Sigmoid colon (tissue), 6 donors: ENCODE measurements at regions not wholly inside any gene's neighbourhood (a gene's known extent, or its start where the extent isn't known, plus 50 kb on each side); places are given as distances from the start of the nearest gene placed in this dataset.
A peak's percentile ranks its signal among the peaks of the same experiment; 100 is the strongest.

Experiments used
- DNase-seq: peaks from one replicate; pipeline ENCODE4 v3.0.0-alpha.2; 2019
- H3K27ac ChIP-seq, 4 donors: fragments of 200-600 bp; sonication (generic); one replicate each; pipeline ENCODE4 v1.5.1; 2016 to 2019; ENCODE audit warnings: mild to moderate bottlenecking in 1 of 4
- H3K27me3 ChIP-seq, 3 donors: fragments of 200-600 bp; sonication (generic); one replicate each; pipeline ENCODE4 v1.5.1; 2019; ENCODE audit warnings: mild to moderate bottlenecking in 1 of 3
- H3K36me3 ChIP-seq, 4 donors: fragments of 200-600 bp; sonication (generic); one replicate each; pipeline ENCODE4 v1.5.1; 2016 to 2019
- H3K4me1 ChIP-seq, 4 donors: fragments of 200-600 bp; sonication (generic); one replicate each; pipeline ENCODE4 v1.5.1; 2017 to 2019
- H3K4me3 ChIP-seq, 4 donors: fragments of 200-600 bp; sonication (generic); one replicate each; pipeline ENCODE4 v1.5.1; 2017 to 2019; ENCODE audit warnings: mild to moderate bottlenecking in 2 of 4, moderate library complexity in 1 of 4
- H3K9me3 ChIP-seq, 4 donors: fragments of 200-600 bp in 3 of 4; sonication (generic) in 3 of 4; one replicate each; pipeline versions ENCODE4 v1.5.1 to v1.6.1; 2013 to 2019
- EP300 ChIP-seq, 4 donors: sonication (generic); formaldehyde crosslinking; IDR thresholded peaks; one replicate each; pipeline ENCODE4 v1.6.1; 2017; ENCODE audit warnings: antibody characterized with exemption in 4 of 4
- POLR2A ChIP-seq, 2 donors: fragments of 450-650 bp; IDR thresholded peaks; one replicate each; pipeline ENCODE4 v1.6.1; 2016; ENCODE audit warnings: antibody characterized with exemption in 2 of 2, mild to moderate bottlenecking in 2 of 2, moderate library complexity in 2 of 2
- POLR2AphosphoS5 ChIP-seq, 4 donors: sonication (generic); formaldehyde crosslinking; IDR thresholded peaks; one replicate each; pipeline ENCODE4 v1.6.1; 2017; ENCODE audit warnings: antibody characterized with exemption in 4 of 4
- WGBS, 2 donors: extraction: QIAGEN DNeasy Blood & Tissue Kit; methylation state at CpG; one replicate each; pipeline ENCODE4 v1.1.7; 2013; 5-methylcytosine and 5-hydroxymethylcytosine counted together
- intact Hi-C: fragments of 100-400 bp; cut with DNase I; formaldehyde crosslinking; loops from one replicate; pipeline ENCODE4 v1.15.1; 2023
- TF ChIP-seq, protein P1 (sequence below), 4 experiments: fragments of 450-650 bp in 3 of 4; fragments of 200-600 bp in 1 of 4; IDR thresholded peaks; one replicate each; pipeline ENCODE4 v1.5.1; 2016 to 2019; ENCODE audit warnings: antibody characterized with exemption in 4 of 4, mild to moderate bottlenecking in 3 of 4, moderate library complexity in 2 of 4
- donor health status: healthy with polysubstance abuse.
- donor health status: healthy.

DNA sequence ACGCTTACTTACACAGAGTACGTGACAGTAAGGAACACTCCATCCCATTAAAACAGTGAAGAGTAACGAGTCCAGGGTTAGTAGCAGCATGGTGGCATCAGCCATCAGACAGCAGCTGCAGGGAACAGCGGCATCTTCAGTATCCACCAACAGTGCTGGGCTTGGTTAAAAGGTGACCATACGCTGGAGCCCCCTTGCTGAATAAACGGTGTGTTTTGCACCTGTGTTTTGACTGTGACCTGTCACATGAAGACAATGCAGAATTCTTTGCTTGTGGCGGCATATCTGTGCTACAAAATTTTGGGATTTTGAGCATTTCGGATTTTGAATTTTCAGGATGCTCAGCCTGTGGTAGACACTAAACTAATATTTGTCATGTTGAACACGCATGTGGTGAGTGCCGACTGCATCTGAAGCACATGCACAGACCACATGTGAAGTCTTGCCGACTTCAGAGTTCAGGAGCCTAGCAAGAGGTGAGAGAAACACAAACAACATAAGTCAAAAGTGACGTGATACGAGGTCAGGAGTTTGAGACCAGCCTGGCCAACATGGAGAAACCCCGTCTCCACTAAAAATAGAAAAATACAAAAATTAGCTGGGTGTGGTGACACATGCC, 69.3 kb upstream of the FRMD1 start:
- H3K4me1 ChIP-seq, result peaks cover 0 to 29% (median 20%) of the 10 kb centered on the region in 4 donors
- H3K9me3 ChIP-seq, result no peaks in the 10 kb centered on the region
- H3K4me3 ChIP-seq, result no peak overlapping the region
- no peaks in the 10 kb centered on the region for H3K36me3 ChIP-seq
- 90 to 95% methylated on average over 14 of the region's 14 CpGs for WGBS, 2 donors
- TF ChIP-seq, protein P1, sequence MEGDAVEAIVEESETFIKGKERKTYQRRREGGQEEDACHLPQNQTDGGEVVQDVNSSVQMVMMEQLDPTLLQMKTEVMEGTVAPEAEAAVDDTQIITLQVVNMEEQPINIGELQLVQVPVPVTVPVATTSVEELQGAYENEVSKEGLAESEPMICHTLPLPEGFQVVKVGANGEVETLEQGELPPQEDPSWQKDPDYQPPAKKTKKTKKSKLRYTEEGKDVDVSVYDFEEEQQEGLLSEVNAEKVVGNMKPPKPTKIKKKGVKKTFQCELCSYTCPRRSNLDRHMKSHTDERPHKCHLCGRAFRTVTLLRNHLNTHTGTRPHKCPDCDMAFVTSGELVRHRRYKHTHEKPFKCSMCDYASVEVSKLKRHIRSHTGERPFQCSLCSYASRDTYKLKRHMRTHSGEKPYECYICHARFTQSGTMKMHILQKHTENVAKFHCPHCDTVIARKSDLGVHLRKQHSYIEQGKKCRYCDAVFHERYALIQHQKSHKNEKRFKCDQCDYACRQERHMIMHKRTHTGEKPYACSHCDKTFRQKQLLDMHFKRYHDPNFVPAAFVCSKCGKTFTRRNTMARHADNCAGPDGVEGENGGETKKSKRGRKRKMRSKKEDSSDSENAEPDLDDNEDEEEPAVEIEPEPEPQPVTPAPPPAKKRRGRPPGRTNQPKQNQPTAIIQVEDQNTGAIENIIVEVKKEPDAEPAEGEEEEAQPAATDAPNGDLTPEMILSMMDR (IDR thresholded peaks at IDR 0.05), result no peak
- peak; percentile 15 for DNase-seq
- H3K27me3 ChIP-seq, result no peaks in the 10 kb centered on the region
- no peak overlapping the region for H3K27ac ChIP-seq
- intact Hi-C loops, result no loop called here

DNA sequence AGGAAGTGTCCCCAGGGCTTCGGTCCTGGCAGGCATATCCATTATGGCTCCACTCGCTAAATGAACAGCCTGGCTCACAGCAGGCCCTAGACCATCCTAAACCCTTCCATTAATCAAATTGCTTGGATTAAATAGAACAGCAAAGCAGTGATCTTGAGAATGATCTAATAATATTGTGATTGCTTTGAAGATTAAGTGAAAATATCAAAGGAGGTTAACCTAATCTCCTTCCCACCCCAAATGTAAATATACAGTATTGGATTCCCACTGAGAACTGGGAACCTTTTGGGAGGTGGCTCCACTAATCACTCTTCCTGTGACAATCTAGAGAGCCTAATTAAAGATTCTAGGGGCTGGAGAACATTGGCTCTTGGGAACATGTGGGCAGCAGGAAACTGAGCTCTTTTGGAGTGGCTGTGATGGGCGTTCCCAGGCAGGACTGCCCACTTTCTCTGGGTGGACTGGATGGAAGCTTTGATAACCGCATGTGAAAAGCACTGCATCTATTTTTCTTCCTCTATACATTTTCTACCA, 68.3 kb upstream of the FRMD1 start:
- intact Hi-C loops, result no loop called here
- H3K27me3 ChIP-seq, result no peaks in the 10 kb centered on the region
- 70 to 79% methylated on average over 4 of the region's 4 CpGs for WGBS, 2 donors

DNA sequence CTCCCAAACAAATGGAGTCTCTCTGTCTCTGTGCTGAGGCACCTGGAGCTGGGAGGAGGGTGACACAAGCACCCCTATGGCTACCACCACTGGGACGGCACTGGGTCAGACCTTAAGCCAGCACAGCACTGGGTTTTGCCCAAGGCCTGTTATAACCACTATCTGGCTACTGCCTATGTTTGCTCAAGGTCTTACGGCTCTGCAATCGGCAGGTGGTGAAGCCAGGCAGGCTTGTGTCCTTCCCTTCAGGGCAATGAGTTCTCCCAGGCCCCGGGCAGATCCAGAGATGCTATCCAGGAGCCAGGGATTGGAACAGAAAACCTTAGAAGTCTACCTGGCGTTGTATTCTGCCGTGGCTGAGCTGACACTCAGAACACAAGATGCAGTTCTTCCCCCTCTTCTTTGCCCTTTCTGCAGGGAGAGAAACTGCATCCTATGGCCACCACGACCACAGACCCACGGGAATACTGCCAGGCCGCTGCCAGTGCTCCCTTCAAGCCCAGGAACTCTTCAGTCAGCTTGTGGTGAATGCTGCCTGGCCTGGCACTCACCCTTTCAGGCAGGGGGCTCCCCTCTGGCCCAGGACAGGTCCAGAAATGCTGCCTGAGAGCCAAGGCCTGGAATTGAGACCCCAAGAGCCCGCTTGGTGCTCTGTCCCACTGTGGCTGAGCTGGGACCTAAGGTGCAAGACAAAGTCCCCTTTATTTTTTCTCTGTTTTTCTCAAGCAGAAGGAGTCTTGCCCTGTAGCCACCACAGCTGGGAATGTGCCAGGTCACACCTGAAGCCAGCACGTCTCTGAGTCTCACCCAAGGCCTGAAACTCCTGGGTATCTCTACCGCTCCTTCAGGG, 67.0 kb upstream of the FRMD1 start:
- WGBS, 2 donors, result 56 to 82% methylated on average over 12 of the region's 12 CpGs
- intact Hi-C loops, result no loop called here
- no peak for TF ChIP-seq POLR2AphosphoS5 (IDR thresholded peaks at IDR 0.05)
- TF ChIP-seq POLR2A (IDR thresholded peaks at IDR 0.05), result no peak
- TF ChIP-seq EP300 (IDR thresholded peaks at IDR 0.05), result no peak
- TF ChIP-seq, protein P1 (IDR thresholded peaks at IDR 0.05), result no peak
- Histone ChIP-seq H3K4me3 (no peak overlapping the region), H3K4me1 (peaks cover 0 to 5% (median 2%) of the 10 kb centered on the region in 4 donors), H3K36me3 (no peaks in the 10 kb centered on the region), H3K9me3 (no peaks in the 10 kb centered on the region), H3K27me3 (no peaks in the 10 kb centered on the region), H3K27ac (no peak overlapping the region)
- DNase-seq, result peak; percentile 32

More for the DNA sequence above, 68.3 kb upstream of the FRMD1 start:
- TF ChIP-seq, protein P1 (IDR thresholded peaks at IDR 0.05), result no peak
- TF ChIP-seq POLR2A (IDR thresholded peaks at IDR 0.05) (no peak), POLR2AphosphoS5 (IDR thresholded peaks at IDR 0.05) (no peak), EP300 (IDR thresholded peaks at IDR 0.05) (no peak)
- Histone ChIP-seq H3K27ac (no peak overlapping the region), H3K9me3 (no peaks in the 10 kb centered on the region), H3K4me1 (peaks cover 0 to 18% (median 9%) of the 10 kb centered on the region in 4 donors), H3K36me3 (no peaks in the 10 kb centered on the region), H3K4me3 (no peak overlapping the region)
- no peak for DNase-seq

DNA sequence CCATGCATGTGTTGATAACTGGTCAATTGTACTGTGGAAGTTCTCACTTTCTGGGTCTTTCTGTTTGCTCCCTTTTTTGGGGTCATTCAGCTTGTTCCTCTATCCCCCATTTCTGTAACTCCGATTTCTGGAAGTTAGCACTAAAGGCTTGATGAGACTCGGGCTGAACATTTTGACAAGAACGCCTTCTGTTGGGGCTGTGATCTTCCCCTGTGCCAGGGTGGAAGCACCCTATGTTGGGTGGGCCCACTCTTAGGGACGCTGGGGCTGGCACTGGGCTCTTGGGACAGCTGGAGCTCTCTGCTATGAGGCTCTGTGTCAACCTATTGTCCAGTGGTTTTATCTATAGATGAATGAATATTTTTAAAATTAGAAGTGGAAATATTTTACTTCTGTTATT, 60.1 kb upstream of the FRMD1 start:
- H3K27me3 ChIP-seq, result no peaks in the 10 kb centered on the region
- no peaks in the 10 kb centered on the region for H3K9me3 ChIP-seq
- H3K4me1 ChIP-seq, result no peaks in the 10 kb centered on the region
- intact Hi-C loops, result no loop called here
- WGBS, 2 donors, result 84 to 85% methylated on average over 4 of the region's 4 CpGs
- no peak for TF ChIP-seq EP300 (IDR thresholded peaks at IDR 0.05)
- no peak for TF ChIP-seq POLR2AphosphoS5 (IDR thresholded peaks at IDR 0.05)
- TF ChIP-seq, protein P1 (IDR thresholded peaks at IDR 0.05), result no peak
- TF ChIP-seq POLR2A (IDR thresholded peaks at IDR 0.05), result no peak
- no peaks in the 10 kb centered on the region for H3K36me3 ChIP-seq
- H3K27ac ChIP-seq, result no peak overlapping the region
- H3K4me3 ChIP-seq, result no peak overlapping the region
- peak; percentile 32 for DNase-seq
